SK-N-MC (cell line): ENCODE measurements at regions not wholly inside any gene's neighbourhood (a gene's known extent, or its start where the extent isn't known, plus 50 kb on each side); places are given as distances from the start of the nearest gene placed in this dataset.

Source experiments
- EZH2 ChIP-seq: fragments of 200-600 bp; sonication (generic); IDR thresholded peaks from one replicate; pipeline ENCODE4 v1.6.1; 2017; ENCODE audit warnings: antibody characterized with exemption
- POLR2AphosphoS5 ChIP-seq: IDR thresholded peaks from 2 replicates; pipeline ENCODE4 v1.6.1; 2012; ENCODE audit warnings: mild to moderate bottlenecking, low read depth, low read length, borderline replicate concordance

- TF ChIP-seq EZH2 (no peak), POLR2AphosphoS5 (no peak)
These were observed 50.8 kb upstream of the CACNA2D1 start for GRCh38 chr7:82494420-82494819.
